ENCODE measurements at regions not wholly inside any gene's neighbourhood (a gene's known extent, or its start where the extent isn't known, plus 50 kb on each side); places are given as distances from the start of the nearest gene placed in this dataset.
"Not testable (repeated sequence)": the region's sequence is repeated elsewhere in the genome, so short reads cannot be mapped to it uniquely, and the experiment has no call there.

GRCh38 chr4:33467291-33467690 is 2747.1 kb downstream of the PCDH7 start:
- no peak for DNase-seq

GRCh38 chr4:33470805-33471204 is 2750.6 kb downstream of the PCDH7 start:
- no peak for DNase-seq

GRCh38 chr4:33477715-33478114 is 2757.5 kb downstream of the PCDH7 start:
- DNase-seq = no peak

GRCh38 chr4:33482773-33483172 is 2761.5 kb downstream of the ARAP2 start:
- DNase-seq = no peak

- DNase-seq = no peak
These were observed 2759.2 kb downstream of the ARAP2 start for GRCh38 chr4:33485111-33485510.

DNA sequence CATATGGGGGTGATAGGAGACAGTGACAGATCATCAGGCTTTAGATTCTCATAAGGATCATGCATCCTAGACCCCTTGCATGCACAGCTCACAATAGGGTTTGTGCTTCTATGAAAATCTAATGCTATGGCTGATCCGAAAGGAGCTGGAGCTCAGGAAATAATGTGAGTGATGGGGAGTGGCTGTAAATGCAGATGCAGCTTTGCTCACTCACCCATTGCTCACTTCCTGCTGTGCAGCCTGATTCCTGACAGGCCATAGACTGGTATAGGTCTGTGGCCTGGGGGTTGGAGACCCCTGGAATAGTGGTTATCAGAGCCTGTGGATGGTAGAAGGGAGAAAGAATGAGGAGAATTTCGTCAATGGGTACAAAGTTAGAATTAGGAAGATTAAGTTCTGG is 2751.1 kb downstream of the ARAP2 start:
- no peak for DNase-seq

- no peak for DNase-seq
These were observed 2750.2 kb downstream of the ARAP2 start for GRCh38 chr4:33494150-33494549.

- DNase-seq = not testable (repeated sequence)
These were observed 2742.7 kb downstream of the ARAP2 start for GRCh38 chr4:33501587-33501986.

DNA sequence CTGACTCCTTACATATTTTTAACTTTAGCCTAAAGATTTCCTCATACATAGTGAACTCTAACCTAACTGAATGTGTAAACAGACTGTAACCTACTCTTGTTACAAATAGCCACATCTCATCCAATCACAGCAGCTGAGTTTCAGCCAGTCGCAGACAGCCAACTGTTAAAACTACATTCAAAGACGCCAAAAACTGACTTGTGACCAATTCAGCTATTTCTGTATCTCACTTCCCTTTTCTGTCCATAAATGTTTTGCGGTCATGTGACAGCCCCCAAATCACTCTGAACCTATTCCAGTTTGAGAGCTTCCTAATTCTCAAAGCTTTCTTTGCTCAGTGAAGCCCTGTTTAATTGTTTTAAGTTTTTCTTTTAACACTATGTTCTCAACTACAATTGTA is 2731.9 kb downstream of the ARAP2 start:
- no peak for DNase-seq

DNA sequence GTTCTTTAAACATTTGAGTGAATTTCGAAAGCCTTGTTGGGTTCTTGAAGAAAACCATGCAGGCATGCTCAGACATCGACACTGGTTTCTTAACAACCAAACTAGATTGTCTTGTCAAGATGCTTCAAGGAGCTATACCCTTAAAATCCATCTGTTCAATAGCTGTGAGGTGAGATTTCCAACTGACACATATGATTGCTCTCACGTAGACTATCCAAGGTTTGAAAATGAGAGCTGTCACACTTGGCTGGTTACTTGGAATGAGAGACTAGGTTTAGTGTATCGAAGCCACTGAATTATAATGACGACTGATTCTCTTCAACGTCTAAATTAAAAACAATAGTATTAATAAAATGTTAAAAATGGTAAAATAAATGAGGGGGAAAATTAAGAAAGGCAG is 2725.5 kb downstream of the ARAP2 start:
- DNase-seq = no peak

GRCh38 chr4:33532821-33533220 is 2711.5 kb downstream of the ARAP2 start:
- DNase-seq = no peak

- DNase-seq = no peak
These were observed 2707.4 kb downstream of the ARAP2 start for GRCh38 chr4:33536898-33537297.

- no peak for DNase-seq
These were observed 2706.8 kb downstream of the ARAP2 start for GRCh38 chr4:33537527-33537926.

DNA sequence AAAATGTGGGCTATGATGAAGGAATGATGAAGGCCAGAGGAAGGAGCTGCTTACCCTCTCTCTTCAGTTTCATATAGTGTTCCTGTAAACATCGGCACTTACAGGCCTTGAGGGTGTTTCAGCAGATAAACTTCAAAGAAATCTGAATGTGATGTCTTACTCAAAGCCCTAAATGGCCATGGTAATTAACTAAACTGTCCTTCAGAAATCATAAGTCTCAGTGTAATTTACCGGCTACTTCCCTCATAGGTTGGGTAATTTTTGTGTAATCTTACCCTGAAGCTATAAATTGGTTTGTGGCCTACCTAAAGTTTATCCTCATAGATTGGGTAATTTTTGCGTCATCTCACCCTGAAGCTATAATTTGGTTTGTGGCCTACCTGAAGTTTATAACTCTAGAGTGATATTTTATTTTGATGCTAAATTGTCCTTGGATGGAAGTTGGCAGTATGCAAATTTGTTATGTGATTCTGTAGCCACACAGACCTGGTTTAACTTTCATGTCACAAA is 2700.3 kb downstream of the ARAP2 start:
- no peak for DNase-seq

- no peak for DNase-seq
These were observed 2693.1 kb downstream of the ARAP2 start for GRCh38 chr4:33551244-33551643.

GRCh38 chr4:33561259-33561658 is 2683.1 kb downstream of the ARAP2 start:
- DNase-seq = no peak

- no peak for DNase-seq
These were observed 2677.7 kb downstream of the ARAP2 start for GRCh38 chr4:33566649-33567048.

- DNase-seq = no peak
These were observed 2666.5 kb downstream of the ARAP2 start for GRCh38 chr4:33577791-33578190.

- DNase-seq = no peak
These were observed 2664.4 kb downstream of the ARAP2 start for GRCh38 chr4:33579951-33580350.

DNA sequence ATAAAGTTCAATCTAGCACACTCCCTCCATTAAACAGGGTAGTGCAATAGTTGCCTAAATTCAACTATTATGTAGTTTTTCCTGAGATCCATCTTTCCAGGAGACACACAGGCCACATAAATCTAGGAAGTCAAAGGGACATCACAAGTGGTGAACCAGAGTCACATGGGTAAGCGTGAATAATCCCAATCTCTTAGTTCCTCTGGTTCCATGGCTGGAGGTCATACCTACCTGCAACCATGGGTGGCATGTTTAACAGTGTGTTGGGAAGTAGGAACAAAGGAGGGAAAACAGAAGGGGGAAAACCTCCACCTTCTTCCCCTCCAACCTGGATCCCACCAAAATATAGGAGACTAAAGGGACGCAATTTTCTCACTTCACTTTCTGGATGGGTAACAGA is 2651.6 kb downstream of the ARAP2 start:
- DNase-seq = no peak

DNA sequence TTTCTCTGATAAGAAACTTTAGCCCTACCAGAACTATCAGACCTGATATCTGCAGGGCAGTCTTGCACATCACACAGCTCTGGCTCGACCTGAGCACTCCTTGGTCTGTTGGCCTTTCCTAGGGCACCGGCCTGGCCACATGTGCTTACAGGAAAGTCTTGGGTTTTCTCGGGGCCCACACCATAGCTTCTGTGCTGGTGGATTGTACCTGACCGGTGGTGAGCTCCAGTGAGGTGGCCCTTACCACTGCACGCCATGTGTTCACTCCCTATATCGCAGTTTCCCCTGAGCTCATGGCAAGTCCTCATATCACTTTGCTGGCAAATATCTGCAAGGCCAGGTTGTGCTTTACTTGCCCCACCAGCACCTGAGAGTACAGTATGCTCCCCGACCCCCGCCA is 2637.4 kb downstream of the ARAP2 start:
- DNase-seq = no peak

DNA sequence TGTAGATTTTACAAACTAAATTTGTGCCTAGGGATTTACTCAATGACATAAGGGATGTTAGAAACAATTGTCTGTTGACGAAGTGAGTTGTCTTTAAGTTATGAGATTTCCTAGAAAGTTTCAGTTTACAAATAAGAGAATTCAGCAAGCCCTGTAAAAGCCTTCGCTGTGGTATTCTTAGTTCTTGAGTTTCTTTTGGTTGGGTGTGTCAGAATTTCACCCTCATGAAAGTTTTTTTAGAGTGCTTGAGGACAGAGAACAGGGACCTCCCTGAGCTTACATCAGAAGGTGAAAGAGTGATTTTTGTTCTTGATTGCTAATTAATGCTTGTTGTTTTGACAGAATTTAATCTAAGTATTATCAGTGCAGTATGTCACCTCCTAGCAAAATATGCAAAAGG is 2628.2 kb downstream of the ARAP2 start:
- no peak for DNase-seq

DNA sequence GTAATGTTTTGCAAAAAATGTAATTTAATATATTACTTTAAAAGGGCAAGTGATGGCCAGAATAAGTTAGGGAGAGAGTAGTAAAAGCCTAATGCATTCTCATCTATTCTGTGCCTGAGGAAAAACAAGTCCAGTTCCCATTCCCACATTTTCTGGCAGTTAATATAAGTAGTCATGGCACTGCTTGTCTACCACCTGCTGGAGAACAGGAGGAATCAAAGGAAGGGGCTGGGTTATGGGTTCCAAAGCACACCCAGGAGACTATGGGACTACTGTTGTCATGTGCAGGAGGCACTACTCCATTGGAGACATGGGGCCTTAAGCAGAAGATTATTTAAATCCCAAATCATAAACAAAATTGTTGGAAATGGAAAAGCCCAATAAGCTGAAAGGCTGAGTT is 2618.6 kb downstream of the ARAP2 start:
- no peak for DNase-seq

- DNase-seq = no peak
These were observed 2618.1 kb downstream of the ARAP2 start for GRCh38 chr4:33626221-33626620.

DNA sequence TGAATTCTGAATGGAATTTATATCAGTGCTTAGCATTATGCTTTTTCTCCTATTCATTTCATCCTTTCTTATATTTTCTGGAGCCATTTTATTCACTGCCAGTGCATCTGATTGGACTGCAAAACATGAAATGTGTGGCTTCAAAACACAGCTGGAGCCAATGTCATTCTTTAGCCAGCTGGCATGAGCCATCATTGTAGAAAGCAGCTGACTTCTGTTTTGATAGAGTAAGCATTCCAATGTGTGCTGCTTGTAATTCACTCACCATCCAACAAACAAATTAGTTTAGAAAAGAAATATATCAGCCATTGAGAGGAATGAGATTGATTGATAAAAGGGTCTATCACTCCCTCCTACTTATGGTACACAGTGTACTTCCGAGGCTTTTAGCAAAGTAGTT is 2616.0 kb downstream of the ARAP2 start:
- DNase-seq = no peak

GRCh38 chr4:33649015-33649414 is 2595.3 kb downstream of the ARAP2 start:
- no peak for DNase-seq

All from activated CD4-positive, CD25-positive, alpha-beta regulatory T cell (primary cell).